ENCODE measurements at regions not wholly inside any gene's neighbourhood (a gene's known extent, or its start where the extent isn't known, plus 50 kb on each side); places are given as distances from the start of the nearest gene placed in this dataset.
"Not testable (repeated sequence)": the region's sequence is repeated elsewhere in the genome, so short reads cannot be mapped to it uniquely, and the experiment has no call there.

DNA sequence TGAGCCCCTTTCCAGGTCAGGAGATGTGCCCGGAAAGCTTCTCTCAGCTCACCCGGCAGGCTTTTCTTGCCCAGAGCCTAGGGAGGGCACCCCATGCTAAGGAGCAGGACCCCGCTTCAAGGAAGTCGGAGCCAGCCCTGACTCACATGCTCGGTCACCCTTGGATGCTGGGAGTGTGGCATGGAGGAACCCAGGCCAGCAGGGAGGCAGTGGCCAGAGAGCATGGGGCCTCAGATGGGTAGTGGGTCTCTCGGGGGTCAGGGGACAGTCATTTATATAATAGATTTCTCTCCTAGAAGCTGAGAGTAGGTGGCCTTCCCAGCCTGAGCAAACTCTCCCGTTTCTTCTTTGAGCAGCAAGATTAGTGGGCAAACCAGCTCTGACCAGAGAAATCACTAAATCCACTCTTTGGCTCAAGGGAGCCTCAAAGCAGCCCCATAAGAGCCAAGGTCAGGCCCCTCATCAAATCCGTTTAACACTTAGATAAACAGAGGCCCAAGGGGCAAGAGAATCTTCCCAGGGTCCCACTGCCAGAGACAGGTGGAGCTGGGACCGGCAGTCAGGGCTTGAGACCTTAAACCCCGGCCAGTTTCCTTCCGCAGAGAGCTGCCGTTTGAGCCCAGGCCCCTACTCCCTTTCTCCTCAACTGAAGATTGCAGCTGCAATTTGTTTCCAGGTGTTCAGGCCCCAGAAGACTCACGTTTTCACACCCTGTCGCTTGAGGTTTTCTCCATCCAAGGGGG, 113.1 kb downstream of the CYP26B1 start:
- in situ Hi-C loops (cut with HindIII; ENCODE audit: low pct_ligation_motif_present, low pct_unique_long_range_greater_than_20kb, low sequenced_read_pairs), result no loop called here

DNA sequence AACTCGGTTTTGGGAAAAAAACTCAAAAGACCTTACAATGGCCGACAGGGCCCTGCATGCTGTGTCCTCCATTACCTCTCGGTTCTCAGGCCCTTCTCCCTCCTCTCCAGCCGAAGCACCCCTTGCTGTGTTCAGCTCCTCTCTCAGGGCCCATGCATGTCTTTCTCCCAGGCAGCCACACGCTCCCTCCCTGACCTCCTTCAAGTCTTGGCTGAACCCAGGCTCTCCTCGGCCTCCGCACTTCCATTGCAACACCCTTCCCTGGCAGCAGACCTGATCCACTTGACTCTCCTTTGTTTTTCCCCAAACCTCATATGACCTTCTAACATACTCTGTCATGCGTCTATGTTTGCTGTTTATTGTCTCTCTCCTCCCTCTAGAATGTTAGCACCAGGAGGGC, 114.0 kb downstream of the CYP26B1 start:
- in situ Hi-C loops (cut with HindIII; ENCODE audit: low pct_ligation_motif_present, low pct_unique_long_range_greater_than_20kb, low sequenced_read_pairs), result no loop called here
- DNase-seq, result no peak

More for the DNA sequence above, 113.1 kb downstream of the CYP26B1 start:
- DNase-seq, result no peak

DNA sequence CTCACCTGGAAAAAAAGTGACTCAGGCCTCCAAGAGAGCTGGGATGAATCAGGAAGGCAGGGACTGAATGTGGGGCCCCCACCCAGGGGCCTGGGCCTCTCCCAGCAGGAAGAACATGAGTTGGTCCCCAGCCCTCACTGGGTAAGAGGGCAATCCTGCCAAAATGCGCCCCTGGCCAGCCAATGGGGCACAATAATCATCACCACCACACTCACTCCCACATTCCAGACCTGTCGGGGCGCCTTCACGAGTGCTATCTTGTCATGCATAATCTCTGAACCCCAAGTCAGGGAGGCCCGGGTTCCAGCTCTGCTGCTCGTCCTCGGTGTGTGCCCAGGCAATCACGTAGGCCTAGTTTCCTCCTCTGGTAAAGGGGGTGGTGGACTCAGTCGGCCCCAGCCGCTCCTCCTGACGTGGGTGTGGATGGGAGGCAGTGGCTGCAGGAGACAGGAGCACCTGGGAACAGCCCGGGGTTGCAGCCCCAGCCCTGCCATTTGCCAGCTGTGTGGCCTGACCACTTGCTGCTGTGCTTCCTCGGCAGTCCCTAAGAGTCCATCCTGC, 115.1 kb downstream of the CYP26B1 start:
- no peak for DNase-seq
- in situ Hi-C loops (cut with HindIII; ENCODE audit: low pct_ligation_motif_present, low pct_unique_long_range_greater_than_20kb, low sequenced_read_pairs), result no loop called here

DNA sequence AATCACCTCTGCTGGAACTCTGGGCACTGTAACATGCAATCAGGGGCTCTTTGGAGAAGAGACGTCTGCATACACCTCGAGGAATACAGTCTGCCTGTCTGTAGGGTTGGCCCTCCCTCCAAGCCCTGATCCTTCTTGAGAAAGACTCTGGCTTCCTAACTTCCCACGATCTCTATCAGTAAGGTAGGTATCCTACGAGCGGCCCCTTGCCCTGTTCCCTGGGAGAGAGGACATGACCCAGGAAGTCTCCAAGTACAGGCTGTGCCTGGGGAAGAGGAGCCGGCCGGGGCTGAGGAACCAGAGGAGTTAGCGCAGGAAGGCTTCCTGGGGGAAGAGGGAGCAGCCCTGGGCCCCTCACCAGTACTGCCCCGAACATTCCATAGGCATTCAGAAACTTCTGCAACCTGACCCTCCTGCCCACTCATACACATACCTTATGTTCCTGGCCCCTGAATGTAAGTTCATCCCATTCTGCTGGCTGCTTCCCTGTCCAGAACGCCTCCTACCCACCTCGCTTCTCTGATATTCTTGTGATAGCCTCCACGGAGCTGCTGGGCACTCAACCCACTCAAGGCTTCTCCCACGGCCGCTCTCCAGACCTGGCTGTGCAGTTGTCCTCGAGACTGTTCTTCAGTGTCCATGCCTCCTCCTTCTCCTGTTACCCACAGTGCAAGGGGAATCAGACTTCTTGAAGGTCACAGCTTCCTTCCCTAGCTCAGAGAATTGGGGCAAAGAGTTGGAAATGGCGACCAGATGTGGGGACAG, 116.1 kb downstream of the CYP26B1 start:
- DNase-seq, result no peak
- in situ Hi-C loops (cut with HindIII; ENCODE audit: low pct_ligation_motif_present, low pct_unique_long_range_greater_than_20kb, low sequenced_read_pairs), result no loop called here

DNA sequence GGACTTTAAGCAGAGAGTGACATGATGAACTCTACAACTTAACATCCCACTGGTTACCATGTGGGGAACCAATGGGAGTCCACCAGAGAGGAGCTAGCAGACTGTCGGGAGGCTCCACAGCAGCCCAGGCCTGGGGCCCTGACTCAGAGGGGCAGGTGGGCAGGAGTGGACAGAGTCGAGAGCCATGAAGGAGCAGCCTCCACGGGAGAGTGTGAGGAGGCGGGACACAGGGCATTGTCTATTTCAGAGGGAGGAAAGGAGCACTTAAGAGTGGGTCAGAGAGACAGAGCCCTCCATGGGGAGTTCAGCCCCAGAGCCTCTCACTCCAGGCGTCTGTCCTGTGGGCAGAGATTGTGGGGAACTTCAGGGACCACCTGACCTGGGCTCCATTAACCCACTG, 118.7 kb downstream of the CYP26B1 start:
- DNase-seq, result no peak
- in situ Hi-C loops (cut with HindIII; ENCODE audit: low pct_ligation_motif_present, low pct_unique_long_range_greater_than_20kb, low sequenced_read_pairs), result no loop called here

DNA sequence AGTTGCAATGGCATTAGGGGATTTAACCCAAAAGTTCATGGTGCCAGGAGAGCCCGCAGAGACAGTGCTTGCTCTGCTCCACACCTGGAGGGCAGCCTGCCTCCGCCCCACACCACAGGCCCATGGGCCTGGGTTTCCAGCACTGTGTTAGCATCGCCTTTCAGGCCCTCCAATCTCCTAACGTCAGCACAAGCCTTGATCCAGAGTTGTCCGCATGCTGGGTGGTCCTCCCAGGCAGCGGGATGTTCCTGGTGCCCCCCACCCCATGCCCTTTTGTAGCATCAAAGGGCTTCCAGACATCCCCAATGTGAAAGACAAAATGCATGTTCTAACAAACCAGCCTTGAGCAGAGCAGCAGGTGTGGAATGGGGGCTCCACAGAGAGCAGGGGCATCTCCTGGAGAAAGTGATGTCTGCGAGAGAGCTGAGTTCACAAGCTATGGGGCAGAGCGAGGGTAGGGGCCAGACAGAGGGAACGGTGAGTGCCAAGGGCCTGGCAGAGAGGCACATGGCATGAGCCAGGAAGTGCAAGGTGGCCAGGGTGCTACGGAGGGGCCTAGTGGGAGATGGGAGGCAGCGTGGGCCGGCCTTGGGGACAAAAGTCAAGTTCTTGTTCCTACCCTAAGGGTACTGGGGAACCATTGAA, 119.2 kb downstream of the CYP26B1 start:
- DNase-seq, result no peak
- in situ Hi-C loops (cut with HindIII; ENCODE audit: low pct_ligation_motif_present, low pct_unique_long_range_greater_than_20kb, low sequenced_read_pairs), result no loop called here

DNA sequence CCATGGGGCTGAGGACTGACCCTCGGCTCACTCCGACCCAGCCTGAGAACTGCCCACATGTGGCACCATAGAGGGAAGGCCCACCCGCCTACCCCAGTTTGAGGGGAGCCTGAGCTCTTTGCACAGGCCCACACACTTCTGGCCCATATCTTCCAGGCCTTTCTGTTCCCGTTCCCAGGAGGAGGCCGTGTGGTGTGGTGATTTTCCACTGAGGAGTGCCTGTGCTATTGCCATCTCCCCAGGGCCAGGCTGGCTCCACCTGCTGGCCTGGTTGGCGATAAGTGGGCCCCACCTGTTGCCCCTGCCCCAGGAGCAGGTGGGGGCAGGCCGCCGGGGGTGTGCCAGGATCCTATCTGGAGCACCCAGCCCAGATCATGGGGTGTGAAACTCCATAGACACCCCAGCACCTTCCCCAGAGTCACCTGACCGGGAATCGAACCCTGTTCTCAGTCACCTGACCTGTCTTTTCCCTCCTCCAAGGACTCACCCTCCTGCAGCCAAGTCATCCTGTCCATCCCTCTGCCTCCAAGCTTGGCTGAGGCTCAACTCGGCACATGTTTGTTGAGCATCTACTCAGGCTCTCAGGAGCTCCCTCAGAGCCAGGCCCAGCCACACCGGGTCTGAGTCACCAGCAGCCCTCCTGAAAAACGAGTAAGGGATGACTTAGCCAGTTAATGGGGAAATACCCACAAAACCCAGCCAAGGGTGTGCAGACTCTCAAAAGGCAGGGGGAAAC, 120.1 kb downstream of the CYP26B1 start:
- no peak for DNase-seq
- in situ Hi-C loops (cut with HindIII; ENCODE audit: low pct_ligation_motif_present, low pct_unique_long_range_greater_than_20kb, low sequenced_read_pairs), result no loop called here

DNA sequence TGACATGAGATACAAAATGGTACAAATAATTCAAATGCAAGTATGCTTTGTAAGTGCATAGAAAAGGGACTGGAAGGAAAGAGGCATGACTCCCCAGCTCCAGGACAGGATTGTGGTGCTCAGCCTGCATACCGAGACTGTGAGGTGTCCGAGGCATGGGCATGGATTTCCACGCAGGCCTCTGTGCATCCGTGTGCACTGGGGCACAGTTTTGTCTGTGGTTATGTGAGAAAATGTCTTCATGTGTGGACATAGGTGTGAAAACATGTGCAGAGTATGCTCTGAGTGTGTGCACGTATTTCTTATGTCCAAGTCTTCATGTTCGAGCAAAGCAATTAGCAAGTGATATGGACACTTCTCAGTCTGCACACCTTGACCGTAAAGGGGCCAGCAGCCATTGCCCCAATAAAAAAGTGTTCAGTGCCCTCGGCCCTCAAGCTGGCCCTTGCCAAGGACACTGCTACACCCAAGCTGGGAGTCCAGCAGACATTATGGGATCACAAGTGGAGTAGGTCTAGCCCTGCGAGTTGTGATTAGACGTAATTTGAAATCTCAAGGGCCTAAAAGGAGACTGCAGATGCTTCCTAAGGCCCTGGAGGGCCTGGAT, 120.7 kb downstream of the CYP26B1 start:
- in situ Hi-C loops (cut with HindIII; ENCODE audit: low pct_ligation_motif_present, low pct_unique_long_range_greater_than_20kb, low sequenced_read_pairs), result no loop called here
- no peak for DNase-seq

DNA sequence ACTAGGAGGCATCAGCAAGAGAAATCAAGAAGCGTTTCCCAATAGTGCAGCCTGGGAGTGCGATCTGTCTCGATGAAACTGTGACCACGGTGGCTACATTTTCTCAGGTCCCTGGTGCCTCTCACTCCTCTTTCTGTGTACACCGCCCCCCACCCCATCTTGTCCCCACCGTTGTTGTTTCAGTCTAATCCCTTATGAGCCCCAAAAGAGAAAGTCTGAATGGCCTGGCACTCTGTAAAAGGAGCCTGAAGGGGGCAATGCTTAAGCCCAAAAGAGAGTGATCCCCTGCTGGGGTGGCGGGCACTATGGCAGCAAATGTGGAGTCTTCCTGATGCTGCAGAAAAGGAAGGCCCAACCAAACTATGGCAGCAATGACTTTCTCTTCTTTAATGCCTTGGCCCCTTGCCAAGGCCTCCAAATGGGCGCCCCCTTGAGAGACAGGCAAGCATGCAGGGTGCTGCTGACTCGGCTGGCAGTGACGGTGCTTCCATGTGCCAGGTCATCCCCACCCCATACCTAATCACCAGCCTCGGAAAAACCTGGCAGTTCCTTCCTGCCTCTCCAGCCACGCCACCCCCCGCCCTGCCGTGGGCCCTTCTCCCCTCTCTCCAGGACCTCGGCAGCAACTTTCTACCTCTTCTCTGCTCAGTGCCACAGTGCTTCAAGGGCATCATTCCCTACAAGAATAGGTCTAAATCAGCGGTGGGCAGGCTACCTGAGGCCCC, 123.0 kb downstream of the CYP26B1 start:
- DNase-seq, result no peak
- in situ Hi-C loops (cut with HindIII; ENCODE audit: low pct_ligation_motif_present, low pct_unique_long_range_greater_than_20kb, low sequenced_read_pairs), result no loop called here

DNA sequence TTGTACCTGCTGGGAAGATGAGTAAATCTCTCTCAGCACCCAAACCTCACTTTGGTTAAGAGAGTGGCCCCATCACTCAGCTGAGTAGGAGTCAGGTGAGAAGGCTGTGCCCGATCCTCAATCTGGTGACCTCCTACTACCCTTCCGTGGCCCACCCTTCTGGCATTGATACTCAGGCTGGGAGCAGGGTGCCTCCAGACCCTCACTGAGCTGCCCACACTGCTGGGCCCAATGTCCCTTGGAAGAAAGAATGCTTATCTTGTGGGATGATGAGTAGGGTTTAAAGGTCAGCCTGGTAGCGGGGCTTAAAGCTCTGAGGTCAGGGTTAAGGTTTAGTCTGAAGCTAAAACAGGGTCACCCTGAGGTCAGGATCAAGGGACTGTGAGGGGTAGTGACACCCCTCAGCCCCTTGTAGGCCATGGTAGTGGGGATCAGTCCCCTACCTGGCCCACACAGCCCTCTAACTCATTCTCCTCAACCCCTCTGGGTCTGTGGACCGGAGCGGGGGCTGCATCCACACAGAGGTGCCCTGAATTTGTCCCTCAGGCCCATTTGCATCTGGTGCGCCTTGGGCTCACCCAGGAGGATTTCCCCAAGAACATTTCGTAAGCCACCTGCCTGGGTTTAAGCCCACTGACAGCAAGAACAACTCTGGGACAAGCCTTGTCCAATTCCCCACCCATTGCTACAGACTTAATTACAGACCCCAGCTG, 123.8 kb downstream of the CYP26B1 start:
- no peak for DNase-seq
- in situ Hi-C loops (cut with HindIII; ENCODE audit: low pct_ligation_motif_present, low pct_unique_long_range_greater_than_20kb, low sequenced_read_pairs), result no loop called here

DNA sequence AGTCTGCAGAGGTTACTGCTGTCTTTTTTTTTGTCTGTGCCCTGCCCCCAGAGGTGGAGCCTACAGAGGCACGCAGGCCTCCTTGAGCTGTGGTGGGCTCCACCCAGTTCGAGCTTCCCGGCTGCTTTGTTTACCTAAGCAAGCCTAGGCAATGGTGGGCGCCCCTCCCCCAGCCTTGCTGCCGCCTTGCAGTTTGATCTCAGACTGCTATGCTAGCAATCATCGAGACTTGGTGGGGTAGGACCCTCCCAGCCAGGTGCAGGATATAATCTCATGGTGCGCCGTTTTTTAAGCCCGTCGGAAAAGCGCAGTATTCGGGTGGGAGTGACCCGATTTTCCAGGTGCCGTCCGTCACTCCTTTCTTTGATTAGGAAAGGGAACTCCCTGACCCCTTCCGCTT, 126.3 kb downstream of the CYP26B1 start:
- in situ Hi-C loops (cut with HindIII; ENCODE audit: low pct_ligation_motif_present, low pct_unique_long_range_greater_than_20kb, low sequenced_read_pairs), result not testable (repeated sequence)

DNA sequence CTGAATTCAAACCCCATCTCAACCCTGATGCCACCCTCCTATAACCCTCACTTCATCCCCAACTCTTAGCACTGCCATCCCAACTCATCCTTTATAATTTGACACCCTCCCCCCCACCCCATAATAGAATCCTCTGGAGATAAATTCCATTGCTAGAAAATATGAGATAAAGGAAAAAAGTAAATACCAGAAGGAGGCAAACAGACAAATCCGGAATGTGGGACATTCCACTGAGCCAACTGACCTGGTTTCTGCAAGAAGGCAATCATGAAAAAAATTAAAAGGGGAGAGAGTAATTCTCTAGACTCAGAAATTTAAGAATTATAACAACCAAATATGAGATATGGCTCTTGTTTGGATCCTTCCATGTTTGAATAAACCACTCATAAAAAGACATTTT, 132.4 kb downstream of the CYP26B1 start:
- DNase-seq, result no peak
- in situ Hi-C loops (cut with HindIII; ENCODE audit: low pct_ligation_motif_present, low pct_unique_long_range_greater_than_20kb, low sequenced_read_pairs), result no loop called here

More for the DNA sequence above, 126.3 kb downstream of the CYP26B1 start:
- not testable (repeated sequence) for DNase-seq

DNA sequence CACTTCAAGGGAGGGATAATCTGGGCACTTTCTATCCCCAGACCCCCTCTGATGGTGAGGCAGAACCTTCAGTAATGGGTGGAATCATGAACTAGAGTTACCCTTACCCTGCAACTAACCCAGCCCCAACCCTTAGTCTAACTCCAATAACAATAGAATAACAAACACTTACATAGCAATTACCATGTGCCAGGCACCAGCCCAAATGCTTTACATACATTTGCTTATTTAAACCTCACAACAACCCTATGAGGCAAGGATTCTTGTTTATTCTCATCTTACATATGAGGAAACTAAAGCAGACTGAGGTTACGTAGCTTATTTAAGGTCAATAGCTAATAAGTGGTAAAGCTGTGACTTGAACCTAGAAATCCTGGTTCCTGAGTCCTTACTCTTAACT, 132.8 kb downstream of the CYP26B1 start:
- in situ Hi-C loops (cut with HindIII; ENCODE audit: low pct_ligation_motif_present, low pct_unique_long_range_greater_than_20kb, low sequenced_read_pairs), result no loop called here
- DNase-seq, result no peak

DNA sequence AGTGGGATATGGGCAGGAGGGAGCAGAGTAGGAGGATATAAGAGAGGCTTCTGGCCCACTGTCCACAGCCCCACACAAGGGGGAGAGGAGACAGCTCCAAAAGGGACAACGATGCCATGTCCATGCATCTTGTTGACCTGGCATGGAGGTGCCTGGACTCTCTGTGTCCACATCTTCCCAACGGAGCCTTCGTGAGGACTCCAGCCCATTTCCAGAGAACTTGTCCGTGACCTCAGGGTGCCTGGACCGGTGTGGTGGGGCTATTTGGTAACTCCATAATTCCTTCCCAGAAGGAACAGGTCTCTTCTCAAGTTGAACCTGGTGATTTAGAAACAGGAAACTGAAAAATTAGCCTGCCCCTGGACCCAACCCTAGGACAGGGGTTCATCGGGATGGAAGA, 133.9 kb downstream of the CYP26B1 start:
- DNase-seq, result no peak
- in situ Hi-C loops (cut with HindIII; ENCODE audit: low pct_ligation_motif_present, low pct_unique_long_range_greater_than_20kb, low sequenced_read_pairs), result no loop called here

DNA sequence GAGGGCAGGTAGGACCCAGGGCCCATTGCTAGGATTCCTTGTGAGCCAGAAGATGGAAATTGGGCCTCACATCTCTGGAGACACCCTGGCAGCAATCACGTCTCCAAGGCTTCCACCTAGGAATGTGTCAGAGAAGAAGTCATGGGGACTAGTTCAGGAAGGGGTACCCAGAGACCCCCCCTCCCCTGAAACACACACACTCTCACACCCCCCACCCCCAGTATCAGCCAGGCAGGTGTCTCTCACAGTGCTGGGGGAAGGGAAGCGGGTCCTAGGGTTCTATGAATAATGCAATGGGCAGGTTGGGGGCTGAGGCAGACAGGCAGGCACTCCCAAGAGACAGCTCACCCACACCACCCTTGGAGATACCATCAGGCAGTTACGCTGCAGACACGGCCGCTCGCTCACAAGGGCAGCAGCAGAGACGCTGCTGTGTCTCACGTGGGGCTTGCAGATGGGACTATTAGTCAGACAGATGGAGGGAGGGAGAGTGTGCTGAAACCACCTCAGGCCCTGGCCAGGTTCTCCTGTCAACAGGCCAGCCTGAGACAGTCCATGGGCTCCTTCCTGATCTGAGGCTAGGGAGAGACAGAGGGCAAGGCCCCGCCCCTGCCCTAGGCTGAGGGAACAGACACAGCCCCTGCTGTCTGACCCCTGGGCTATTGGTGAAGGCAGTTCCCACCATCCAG, 134.6 kb downstream of the CYP26B1 start:
- in situ Hi-C loops (cut with HindIII; ENCODE audit: low pct_ligation_motif_present, low pct_unique_long_range_greater_than_20kb, low sequenced_read_pairs), result no loop called here

DNA sequence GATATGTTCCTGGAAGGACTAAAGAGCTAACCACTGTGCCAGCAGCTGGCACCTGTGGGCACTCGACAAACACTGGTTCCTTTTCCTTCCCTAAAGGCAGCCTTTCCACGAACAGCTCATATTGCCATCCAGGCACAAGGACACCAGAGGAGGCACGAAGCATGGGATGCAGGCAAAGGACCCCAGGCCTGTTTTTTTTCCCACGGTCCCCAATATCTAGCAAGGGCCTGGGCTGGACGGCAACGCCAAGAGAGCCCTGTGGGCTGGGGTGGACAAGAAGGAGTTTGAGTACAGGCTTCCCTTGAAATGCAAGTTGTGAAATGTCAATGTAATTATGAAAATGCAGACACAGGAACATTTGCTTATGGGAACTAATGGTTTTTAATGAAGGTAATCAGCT, 135.9 kb downstream of the CYP26B1 start:
- DNase-seq, result no peak
- in situ Hi-C loops (cut with HindIII; ENCODE audit: low pct_ligation_motif_present, low pct_unique_long_range_greater_than_20kb, low sequenced_read_pairs), result no loop called here

More for the DNA sequence above, 134.6 kb downstream of the CYP26B1 start:
- DNase-seq, result no peak

DNA sequence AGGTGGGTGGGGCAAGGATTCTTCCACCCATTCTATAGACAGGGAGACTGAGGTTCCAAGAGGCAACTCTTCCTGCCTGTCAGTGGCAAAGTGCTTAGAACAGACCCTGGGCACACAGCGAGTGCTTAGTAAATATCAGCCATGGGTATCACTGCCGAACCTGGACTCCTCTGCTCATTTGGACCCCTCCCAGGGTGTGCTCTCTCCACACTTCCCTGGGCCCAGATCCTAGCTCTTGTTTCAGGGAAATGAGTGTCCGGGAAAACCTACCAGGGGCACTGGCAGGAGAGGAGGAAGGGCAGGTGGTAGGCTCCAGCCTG, 136.3 kb downstream of the CYP26B1 start:
- in situ Hi-C loops (cut with HindIII; ENCODE audit: low pct_ligation_motif_present, low pct_unique_long_range_greater_than_20kb, low sequenced_read_pairs), result no loop called here
- no peak for DNase-seq

Measured in ACHN (cell line).